Calu3 (cell line): ENCODE measurements at regions not wholly inside any gene's neighbourhood (a gene's known extent, or its start where the extent isn't known, plus 50 kb on each side); places are given as distances from the start of the nearest gene placed in this dataset.

ENCODE experiments used
- BruUV-seq: library from RNA; stranded (reverse); fragments of 400-500 nt; replicated peaks from 2 replicates; lab custom pipeline; 2021; lab: Mats Ljungman, UMichigan
- CTCF ChIA-PET: fragments of 300-600 bp; sonication (Branson Sonifier 250); formaldehyde crosslinking; loops from one replicate; lab custom pipeline; 2022; ENCODE audit warnings: antibody characterized with exemption; lab: Charles Lee
- DNase-seq: peaks from one replicate; pipeline ENCODE4 v3.0.0; 2022
- H3K27ac Mint-ChIP-seq: one replicate; pipeline ENCODE4 v1.8.0; 2022; ENCODE audit warnings: mixed read lengths; ENCODE audit not compliant: unreplicated experiment
- H3K27me3 Mint-ChIP-seq: one replicate; pipeline ENCODE4 v1.8.0; 2022; ENCODE audit warnings: mixed read lengths; ENCODE audit not compliant: unreplicated experiment
- H3K36me3 Mint-ChIP-seq: one replicate; pipeline ENCODE4 v1.8.0; 2022; ENCODE audit warnings: mild to moderate bottlenecking, moderate library complexity, mixed read lengths; ENCODE audit not compliant: insufficient read depth, unreplicated experiment
- H3K4me1 Mint-ChIP-seq: one replicate; pipeline ENCODE4 v1.8.0; 2022; ENCODE audit warnings: mild to moderate bottlenecking, low read depth, mixed read lengths; ENCODE audit not compliant: unreplicated experiment
- H3K4me3 Mint-ChIP-seq: one replicate; pipeline ENCODE4 v1.8.0; 2022; ENCODE audit warnings: mild to moderate bottlenecking, low read depth, moderate library complexity, mixed read lengths; ENCODE audit not compliant: unreplicated experiment
- H3K9me3 Mint-ChIP-seq: one replicate; pipeline ENCODE4 v1.8.0; 2022; ENCODE audit warnings: low read depth, mixed read lengths; ENCODE audit not compliant: unreplicated experiment
- CTCF ChIP-seq: fragments of 200-600 bp; IDR thresholded peaks from one replicate; pipeline ENCODE4 v1.8.0; 2022; ENCODE audit warnings: antibody characterized with exemption; ENCODE audit not compliant: unreplicated experiment
- intact Hi-C: fragments of 100-400 bp; cut with micrococcal nuclease; formaldehyde crosslinking; loops from one replicate; pipeline ENCODE4 v1.10.0; 2022; ENCODE audit not compliant: unreplicated experiment

GRCh38 chr7:22896917-22897316 lies 74.3 kb upstream of the TOMM7 start:
- Mint-ChIP-seq H3K4me3 (peak overlapping the region; percentile 4), H3K4me1 (peaks cover 35% of the 10 kb centered on the region), H3K9me3 (no peaks in the 10 kb centered on the region), H3K27me3 (no peaks in the 10 kb centered on the region), H3K36me3 (no peaks in the 10 kb centered on the region), H3K27ac (peak overlapping the region; percentile 60)
- intact Hi-C loops, result no loop called here
- BruUV-seq, result no TSS peak
- CTCF ChIA-PET, result interaction anchor here (0.9 kb wide), 4 partner anchors 9 to 230 kb away, joined by 3 to 4 read pairs (median 3); no protein-coding TSS in a partner anchor
- peak; percentile 65 for DNase-seq
- TF ChIP-seq CTCF, result no peak

GRCh38 chr7:22895828-22896165 lies 73.1 kb upstream of the TOMM7 start:
- H3K9me3 Mint-ChIP-seq, result no peaks in the 10 kb centered on the region
- no peaks in the 10 kb centered on the region for H3K27me3 Mint-ChIP-seq
- peaks cover 35% of the 10 kb centered on the region for H3K4me1 Mint-ChIP-seq
- no peak for TF ChIP-seq CTCF
- no peak overlapping the region for H3K27ac Mint-ChIP-seq
- BruUV-seq, result no TSS peak
- no peaks in the 10 kb centered on the region for H3K36me3 Mint-ChIP-seq
- H3K4me3 Mint-ChIP-seq, result no peak overlapping the region
- intact Hi-C loops, result no loop called here
- CTCF ChIA-PET, result no interaction called here
- no peak for DNase-seq

GRCh38 chr7:22895140-22895827 lies 72.6 kb upstream of the TOMM7 start:
- Mint-ChIP-seq H3K4me1 (peaks cover 35% of the 10 kb centered on the region), H3K4me3 (no peak overlapping the region), H3K27me3 (no peaks in the 10 kb centered on the region), H3K27ac (no peak overlapping the region), H3K9me3 (no peaks in the 10 kb centered on the region), H3K36me3 (no peaks in the 10 kb centered on the region)
- intact Hi-C loops, result no loop called here
- DNase-seq, result no peak
- no peak for TF ChIP-seq CTCF
- no TSS peak for BruUV-seq
- CTCF ChIA-PET, result no interaction called here

- CTCF ChIA-PET, result no interaction called here
- intact Hi-C loops, result no loop called here
These were observed 71.9 kb upstream of the TOMM7 start for GRCh38 chr7:22894546-22894945.

More at GRCh38 chr7:22894546-22894945, 71.9 kb upstream of the TOMM7 start:
- H3K9me3 Mint-ChIP-seq, result no peaks in the 10 kb centered on the region
- no peaks in the 10 kb centered on the region for H3K36me3 Mint-ChIP-seq
- BruUV-seq, result no TSS peak
- no peaks in the 10 kb centered on the region for H3K27me3 Mint-ChIP-seq
- DNase-seq, result peak; percentile 28
- peak overlapping the region; percentile 12 for H3K27ac Mint-ChIP-seq
- H3K4me3 Mint-ChIP-seq, result no peak overlapping the region
- TF ChIP-seq CTCF, result no peak
- H3K4me1 Mint-ChIP-seq, result peaks cover 35% of the 10 kb centered on the region
